CD1c-positive myeloid dendritic cell (primary cell): ENCODE measurements at regions not wholly inside any gene's neighbourhood (a gene's known extent, or its start where the extent isn't known, plus 50 kb on each side); places are given as distances from the start of the nearest gene placed in this dataset.

Experiments
- DNase-seq: peaks from one replicate; pipeline ENCODE4 v3.0.0-alpha.2; 2016; ENCODE audit errors: extremely low spot score

DNA sequence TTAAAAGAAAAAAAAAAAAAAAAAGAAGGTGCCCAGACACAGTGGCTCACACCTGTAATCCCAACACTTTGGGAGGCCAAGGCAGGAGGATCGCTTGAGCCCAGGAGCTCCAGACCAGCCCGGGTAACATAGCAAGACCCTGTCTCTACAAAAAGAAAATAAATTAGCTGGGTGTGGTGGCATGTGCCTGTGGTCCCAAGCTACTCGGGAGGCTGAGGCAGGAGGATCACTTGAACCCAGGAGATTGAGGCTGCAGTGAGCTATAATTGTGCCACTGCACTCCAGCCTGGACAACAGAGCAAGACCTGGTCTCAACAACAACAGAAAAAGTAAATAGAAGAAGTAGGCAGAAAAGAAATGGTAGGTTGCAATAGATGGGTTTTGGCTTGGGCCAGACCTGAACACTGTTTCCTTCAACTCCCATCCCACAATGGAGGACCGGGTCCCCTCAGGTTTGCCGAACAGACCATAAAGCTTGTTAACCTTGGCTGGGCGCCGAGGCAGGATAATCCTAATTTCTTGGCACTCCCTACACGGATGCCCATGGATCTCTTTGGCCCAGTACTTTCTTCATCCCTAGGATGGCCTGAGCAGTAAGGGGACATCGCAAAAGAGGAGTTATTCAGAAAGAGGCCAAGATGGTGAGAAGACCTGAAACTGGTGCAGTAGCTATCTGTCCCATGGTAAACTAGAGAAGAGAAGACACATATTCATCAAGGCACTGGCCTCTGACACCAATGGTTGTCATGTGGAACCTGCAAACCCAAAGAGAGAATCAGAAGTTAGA, 165.5 kb upstream of the CCND2 start:
- DNase-seq, result no peak

- DNase-seq, result peak; percentile 93
These were observed 166.1 kb upstream of the CCND2 start for GRCh38 chr12:4107436-4107878.

DNA sequence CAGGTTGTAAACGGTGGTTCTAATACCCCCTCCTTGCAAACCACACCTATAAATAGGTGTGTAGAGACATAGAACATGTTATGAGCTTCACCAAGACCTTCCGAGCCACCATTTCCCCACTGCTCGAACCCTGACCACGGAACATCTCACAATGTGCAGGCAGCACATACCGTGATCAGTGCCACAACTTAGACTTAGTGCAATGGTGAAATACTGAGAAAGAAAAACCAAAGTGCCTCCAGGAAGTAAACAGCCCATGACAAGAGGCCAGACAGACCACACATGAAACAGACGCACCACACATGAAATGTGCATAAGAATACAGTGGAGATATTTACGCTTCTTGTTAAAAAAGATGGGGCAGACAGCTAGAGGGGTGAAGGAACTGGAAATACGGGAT, 166.9 kb upstream of the CCND2 start:
- no peak for DNase-seq

- DNase-seq, result no peak
These were observed 168.8 kb upstream of the CCND2 start for GRCh38 chr12:4104722-4105244.

- no peak for DNase-seq
These were observed 174.3 kb upstream of the CCND2 start for GRCh38 chr12:4099276-4099675.

DNA sequence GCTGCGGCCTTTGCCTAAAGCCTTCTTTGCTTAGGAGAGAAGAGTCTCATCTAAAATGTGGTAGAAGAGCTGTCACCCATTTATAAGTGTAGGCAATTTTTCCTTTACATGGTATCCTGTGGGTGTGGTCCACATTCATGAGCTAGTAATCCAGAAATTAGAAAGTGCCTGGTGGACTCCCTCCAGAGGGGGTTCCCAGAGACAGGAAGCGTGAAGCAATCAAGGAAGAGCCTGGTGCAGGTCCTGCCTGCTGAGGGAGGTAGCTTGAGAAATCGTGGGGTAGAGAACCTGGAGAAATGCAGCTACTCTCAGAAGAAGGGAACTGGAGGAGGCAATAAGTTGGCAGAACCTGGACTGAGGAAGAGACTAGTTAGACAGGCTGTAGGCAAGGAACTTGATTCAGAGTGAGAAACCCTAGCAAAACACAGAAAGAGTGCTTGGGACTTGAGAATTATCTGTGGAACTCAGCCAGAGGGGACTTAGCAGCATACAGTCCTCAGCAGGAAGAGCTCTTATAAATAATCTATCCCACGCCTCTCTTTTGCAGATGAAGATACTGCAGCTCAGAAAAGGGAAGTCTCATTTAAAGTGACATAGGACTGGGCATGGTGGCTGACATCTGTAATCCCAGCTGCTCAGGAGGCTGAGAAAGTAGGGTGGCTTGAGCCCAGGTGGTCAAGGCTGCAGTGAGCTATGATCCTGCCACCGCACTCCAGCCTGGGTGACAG, 182.4 kb upstream of the CCND2 start:
- DNase-seq, result peak; percentile 48

- DNase-seq, result no peak
These were observed 183.6 kb upstream of the CCND2 start for GRCh38 chr12:4089956-4090355.

DNA sequence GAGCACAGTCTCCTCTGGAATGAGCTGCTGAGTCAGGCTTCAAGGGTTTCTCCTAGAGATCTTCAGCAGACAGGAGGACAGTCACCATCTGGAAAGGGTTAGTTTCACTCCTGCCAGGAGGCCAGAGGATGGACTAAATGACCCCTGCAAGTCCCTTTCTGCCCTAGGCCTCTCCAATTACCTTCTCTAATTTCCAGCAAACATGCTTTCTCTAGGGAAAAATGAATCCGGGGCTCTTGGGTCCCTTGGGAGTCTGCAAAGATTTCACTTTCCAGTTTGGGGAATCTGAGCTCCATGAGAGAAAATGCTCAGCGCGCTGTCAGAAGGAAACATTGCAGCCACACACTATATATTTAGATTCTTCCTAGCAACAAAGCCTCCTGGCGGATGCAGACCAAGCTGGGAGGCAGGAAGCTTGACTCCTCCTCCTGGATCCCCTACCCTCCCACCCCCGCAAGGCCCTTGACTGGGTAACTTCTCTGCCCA, 184.4 kb upstream of the CCND2 start:
- DNase-seq, result no peak

DNA sequence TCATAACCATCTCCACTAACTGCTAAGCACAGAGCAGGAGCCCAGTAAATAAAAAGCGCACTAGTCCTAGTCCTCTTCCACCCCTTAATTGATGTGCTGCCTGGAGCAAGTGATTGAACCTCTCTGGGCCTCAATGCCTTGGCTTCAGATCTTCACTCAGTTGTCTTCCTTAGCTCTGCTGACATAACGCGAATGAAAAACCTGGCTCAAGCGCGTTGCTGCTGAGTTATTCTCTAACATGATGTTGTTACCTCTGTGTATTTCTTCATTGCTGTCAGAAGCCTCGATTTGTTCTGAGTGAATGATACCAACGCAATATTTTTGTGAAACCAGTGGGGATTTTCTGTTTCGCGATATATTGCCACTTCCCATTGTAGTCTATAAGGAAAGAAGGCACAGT, 185.1 kb upstream of the CCND2 start:
- no peak for DNase-seq

- no peak for DNase-seq
These were observed 187.1 kb upstream of the CCND2 start for GRCh38 chr12:4086481-4086880.

- no peak for DNase-seq
These were observed 189.0 kb upstream of the CCND2 start for GRCh38 chr12:4084573-4084972.

- DNase-seq, result no peak
These were observed 190.7 kb upstream of the CCND2 start for GRCh38 chr12:4082809-4083403.

DNA sequence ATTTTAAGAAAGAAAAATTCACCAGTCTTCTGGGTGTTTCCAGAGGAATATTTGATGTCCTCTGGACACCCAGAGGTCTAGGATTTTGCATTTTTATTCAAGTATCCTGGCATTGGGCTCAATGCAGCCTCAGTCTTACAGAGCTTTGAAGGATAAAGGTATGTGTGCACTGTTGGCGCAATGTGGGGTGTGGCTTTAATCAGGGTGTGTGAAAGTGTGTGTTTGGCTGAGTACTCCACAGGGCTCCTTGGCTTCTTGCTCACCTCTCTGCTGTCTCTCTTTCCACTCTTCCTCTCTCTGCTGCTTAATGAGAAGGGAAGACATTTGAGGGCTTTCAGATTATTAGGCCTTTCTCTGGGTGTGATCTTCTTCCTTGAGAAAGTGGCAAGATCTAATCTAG, 193.3 kb upstream of the CCND2 start:
- DNase-seq, result no peak

GRCh38 chr12:4074129-4074528, 199.4 kb upstream of the CCND2 start:
- DNase-seq, result no peak

DNA sequence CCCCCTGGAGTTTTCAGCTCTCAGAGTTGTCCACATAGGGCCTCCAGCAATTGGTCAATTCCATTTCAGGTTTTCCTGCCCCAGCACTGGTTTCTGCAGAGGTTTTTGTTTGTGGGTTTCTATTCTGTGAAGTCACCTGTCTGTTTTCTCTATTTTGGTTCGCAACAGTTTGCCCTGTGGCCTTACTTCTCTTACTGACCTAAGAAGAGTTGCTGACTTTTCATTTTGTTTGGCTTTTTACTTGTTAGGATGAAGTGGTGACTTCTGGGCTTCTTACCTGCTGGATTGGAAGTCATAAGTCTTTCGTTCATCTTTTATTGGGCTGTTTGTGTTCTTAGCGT, 196.4 kb upstream of the PARP11 start:
- DNase-seq, result no peak

- no peak for DNase-seq
These were observed 195.9 kb upstream of the PARP11 start for GRCh38 chr12:4068981-4069669.

DNA sequence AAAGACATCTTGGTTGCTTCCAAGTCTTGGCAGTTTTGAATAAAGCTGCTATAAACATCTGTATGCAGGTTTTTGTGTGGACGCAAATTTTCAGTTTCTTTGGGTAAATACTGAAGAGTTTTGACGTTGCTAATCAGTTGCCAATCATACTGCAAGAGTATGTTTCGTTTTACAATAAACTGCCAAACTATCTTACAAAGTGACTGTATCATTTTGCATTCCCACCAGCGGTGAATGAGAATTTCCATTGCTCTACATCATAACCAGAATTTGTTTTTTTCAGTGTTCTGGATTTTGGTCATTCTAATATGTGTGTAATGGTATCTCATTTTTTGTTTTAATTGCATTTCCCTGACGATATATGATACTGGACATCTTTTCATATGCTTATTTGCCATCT, 190.8 kb upstream of the PARP11 start:
- no peak for DNase-seq

- DNase-seq, result no peak
These were observed 186.8 kb upstream of the PARP11 start for GRCh38 chr12:4059898-4060568.

DNA sequence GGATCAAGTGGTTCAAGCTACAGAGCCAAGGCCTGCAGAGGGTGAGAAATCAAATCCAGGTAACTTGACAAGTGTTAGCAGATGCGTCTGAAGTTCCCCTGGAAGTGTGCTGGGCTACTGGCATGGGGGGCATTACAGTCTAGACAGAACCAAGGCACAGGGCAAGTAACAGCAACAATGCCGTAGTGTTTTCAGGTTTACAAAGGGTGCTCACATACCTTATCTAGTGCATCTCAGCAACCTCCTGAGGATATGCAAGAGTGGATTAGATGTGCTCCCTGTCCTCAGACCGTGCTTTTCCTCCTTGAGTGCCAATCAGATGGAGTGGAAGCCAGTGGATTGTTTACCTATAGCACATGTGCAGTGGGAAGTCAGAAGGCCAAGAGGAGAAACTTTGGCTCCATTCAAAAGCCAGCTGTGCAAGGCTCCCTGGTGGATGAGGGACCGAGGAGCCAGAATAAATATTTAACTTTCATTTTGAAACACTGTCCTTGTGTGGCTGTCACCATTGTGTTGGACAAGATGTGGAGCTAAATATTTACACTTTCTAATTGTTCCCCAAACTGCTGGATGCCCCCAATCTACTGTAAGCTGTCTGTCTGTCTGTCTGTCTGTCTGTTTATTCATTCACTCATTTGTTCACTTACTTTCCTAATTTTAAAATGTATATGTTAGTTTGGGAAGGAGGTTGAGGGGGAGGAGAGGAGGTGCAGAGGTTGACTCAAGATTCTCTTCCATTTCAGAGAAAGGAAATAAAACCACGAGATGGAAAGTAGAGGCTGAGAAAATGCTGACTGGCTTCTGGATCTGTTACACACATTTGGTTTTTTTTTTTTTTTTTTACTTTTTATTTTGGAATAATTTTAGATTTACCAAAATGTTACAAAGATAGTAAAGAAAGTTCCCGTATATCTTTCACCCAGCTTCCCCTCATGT, 184.0 kb upstream of the PARP11 start:
- no peak for DNase-seq

DNA sequence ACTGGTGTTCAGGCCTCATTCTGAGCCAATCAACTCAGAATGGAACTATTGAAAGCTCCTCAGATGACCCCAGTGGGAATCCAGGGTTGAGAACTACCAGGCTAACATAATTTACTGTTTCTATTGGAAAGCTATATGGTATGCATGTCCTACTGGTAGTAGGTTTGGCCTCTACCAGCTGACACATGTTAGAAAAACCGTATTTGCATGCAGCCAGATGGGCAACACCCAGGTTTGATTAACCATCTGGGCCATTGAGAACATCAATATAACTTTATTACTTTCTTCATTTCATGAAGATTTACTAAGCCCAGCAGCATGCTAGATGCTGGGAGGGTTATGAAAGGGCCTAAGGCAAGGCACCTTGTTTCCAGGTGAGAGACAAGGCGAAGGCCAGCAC, 181.4 kb upstream of the PARP11 start:
- DNase-seq, result no peak
